ENCODE measurements at regions not wholly inside any gene's neighbourhood (a gene's known extent, or its start where the extent isn't known, plus 50 kb on each side); places are given as distances from the start of the nearest gene placed in this dataset.

DNA sequence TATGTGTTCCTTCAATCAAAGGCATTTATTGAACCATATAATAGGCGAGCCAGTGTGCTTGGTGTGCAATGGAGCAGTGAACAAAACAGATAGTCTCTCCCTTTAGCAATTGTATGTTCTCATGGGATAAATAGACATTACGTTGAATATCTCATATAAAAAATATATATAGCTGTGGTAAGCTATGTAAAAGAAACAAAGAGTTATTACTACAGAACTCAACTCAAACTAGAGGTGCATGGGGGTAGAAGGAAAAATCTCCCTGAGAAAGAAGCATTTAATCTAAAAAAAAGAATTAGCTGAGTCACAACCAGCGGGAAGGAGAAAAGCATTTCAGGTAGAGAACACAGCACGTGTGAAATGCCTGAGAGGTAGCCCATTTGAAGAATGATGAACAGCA, 919.3 kb downstream of the CDH11 start:
- 80% methylated on average over 4 of the region's 4 CpGs for WGBS (ENCODE audit: low lambda C conversion rate, missing lambda C conversion rate)
- no peaks in the 10 kb centered on the region for H3K79me2 ChIP-seq
- TF ChIP-seq EZH2phosphoT487 (IDR thresholded peaks at IDR 0.05; ENCODE audit: low read depth, severe bottlenecking, unreplicated experiment) (no peak), EZH2 (IDR thresholded peaks at IDR 0.05; ENCODE audit: borderline replicate concordance) (no peak)
- TF ChIP-seq, protein P1, sequence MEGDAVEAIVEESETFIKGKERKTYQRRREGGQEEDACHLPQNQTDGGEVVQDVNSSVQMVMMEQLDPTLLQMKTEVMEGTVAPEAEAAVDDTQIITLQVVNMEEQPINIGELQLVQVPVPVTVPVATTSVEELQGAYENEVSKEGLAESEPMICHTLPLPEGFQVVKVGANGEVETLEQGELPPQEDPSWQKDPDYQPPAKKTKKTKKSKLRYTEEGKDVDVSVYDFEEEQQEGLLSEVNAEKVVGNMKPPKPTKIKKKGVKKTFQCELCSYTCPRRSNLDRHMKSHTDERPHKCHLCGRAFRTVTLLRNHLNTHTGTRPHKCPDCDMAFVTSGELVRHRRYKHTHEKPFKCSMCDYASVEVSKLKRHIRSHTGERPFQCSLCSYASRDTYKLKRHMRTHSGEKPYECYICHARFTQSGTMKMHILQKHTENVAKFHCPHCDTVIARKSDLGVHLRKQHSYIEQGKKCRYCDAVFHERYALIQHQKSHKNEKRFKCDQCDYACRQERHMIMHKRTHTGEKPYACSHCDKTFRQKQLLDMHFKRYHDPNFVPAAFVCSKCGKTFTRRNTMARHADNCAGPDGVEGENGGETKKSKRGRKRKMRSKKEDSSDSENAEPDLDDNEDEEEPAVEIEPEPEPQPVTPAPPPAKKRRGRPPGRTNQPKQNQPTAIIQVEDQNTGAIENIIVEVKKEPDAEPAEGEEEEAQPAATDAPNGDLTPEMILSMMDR (IDR thresholded peaks at IDR 0.05; ENCODE audit: poor library complexity) = no peak

DNA sequence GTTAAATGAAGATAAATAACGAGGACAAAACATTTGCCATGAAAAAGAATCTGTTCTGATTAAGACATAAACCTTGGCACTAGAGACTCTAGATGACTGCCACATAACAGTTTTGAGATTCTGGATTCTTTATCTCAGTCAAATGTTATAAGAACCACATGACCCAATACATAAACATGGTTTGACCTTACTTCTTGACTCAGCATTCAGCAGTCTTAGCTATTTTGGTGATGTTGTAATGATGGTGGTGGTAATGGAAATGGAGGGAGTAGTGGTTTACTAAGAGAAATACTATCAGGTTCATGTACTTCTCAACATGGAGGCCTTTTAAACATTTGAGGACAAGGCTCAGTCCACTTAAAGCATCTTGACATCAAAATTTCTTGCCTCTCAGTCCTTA, 925.4 kb downstream of the CDH11 start:
- DNase-seq (ENCODE audit: low spot score) = no peak
- Histone ChIP-seq H3K27ac (no peak overlapping the region), H3K36me3 (replicated peaks; ENCODE audit: insufficient read depth, low read depth) (no peaks in the 10 kb centered on the region), H3K9me3 (ENCODE audit: low read depth) (no peaks in the 10 kb centered on the region), H3K4me2 (no peak overlapping the region), H4K20me1 (ENCODE audit: insufficient read depth, poor library complexity, severe bottlenecking) (no peaks in the 10 kb centered on the region), H3K27me3 (no peaks in the 10 kb centered on the region), H3K4me1 (ENCODE audit: insufficient read depth) (no peaks in the 10 kb centered on the region), H3K79me2 (no peaks in the 10 kb centered on the region), H2AFZ (no peak overlapping the region), H3K9me2 (replicated peaks; ENCODE audit: insufficient read depth) (no peaks in the 10 kb centered on the region), H3K4me3 (no peak overlapping the region)
- TF ChIP-seq EZH2phosphoT487 (IDR thresholded peaks at IDR 0.05; ENCODE audit: low read depth, severe bottlenecking, unreplicated experiment) (no peak), EZH2 (IDR thresholded peaks at IDR 0.05; ENCODE audit: borderline replicate concordance) (no peak)
- TF ChIP-seq, protein P1 (IDR thresholded peaks at IDR 0.05; ENCODE audit: poor library complexity) = no peak
- 76% methylated on average over 1 of the region's 1 CpG for WGBS (ENCODE audit: low lambda C conversion rate, missing lambda C conversion rate)

More for the DNA sequence above, 919.3 kb downstream of the CDH11 start:
- Histone ChIP-seq H3K27me3 (no peaks in the 10 kb centered on the region), H3K9me3 (ENCODE audit: low read depth) (no peaks in the 10 kb centered on the region), H3K9me2 (replicated peaks; ENCODE audit: insufficient read depth) (no peaks in the 10 kb centered on the region), H3K4me1 (ENCODE audit: insufficient read depth) (no peaks in the 10 kb centered on the region), H3K4me3 (no peak overlapping the region), H3K4me2 (no peak overlapping the region), H3K36me3 (replicated peaks; ENCODE audit: insufficient read depth, low read depth) (no peaks in the 10 kb centered on the region), H3K27ac (no peak overlapping the region), H4K20me1 (ENCODE audit: insufficient read depth, poor library complexity, severe bottlenecking) (no peaks in the 10 kb centered on the region), H2AFZ (no peak overlapping the region)
- no peak for DNase-seq (ENCODE audit: low spot score)

DNA sequence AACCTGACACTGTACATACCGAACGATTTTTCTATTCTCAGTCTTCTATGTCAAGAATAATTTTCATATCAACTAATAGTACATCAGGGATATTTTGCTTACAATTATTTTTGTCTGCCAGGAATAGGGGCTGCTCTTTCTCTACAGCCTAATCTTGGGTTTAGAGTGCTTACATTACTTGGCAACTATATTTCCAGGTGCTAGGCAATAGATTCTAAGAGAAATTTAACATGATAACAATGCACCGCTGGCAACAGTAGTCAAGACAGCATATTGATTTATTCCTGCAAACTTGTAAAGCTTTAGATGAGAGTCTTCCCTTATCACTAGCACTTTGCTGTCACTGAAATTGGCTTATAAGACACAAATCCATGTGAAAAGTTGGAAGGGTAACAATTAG, 935.9 kb downstream of the CDH11 start:
- no peak for DNase-seq (ENCODE audit: low spot score)
- no peaks in the 10 kb centered on the region for H3K27me3 ChIP-seq
- peaks cover 3% of the 10 kb centered on the region for H3K4me1 ChIP-seq (ENCODE audit: insufficient read depth)
- H3K4me3 ChIP-seq = no peak overlapping the region
- no peaks in the 10 kb centered on the region for H4K20me1 ChIP-seq (ENCODE audit: insufficient read depth, poor library complexity, severe bottlenecking)
- H3K9me3 ChIP-seq (ENCODE audit: low read depth) = no peaks in the 10 kb centered on the region
- no peaks in the 10 kb centered on the region for H3K9me2 ChIP-seq (replicated peaks; ENCODE audit: insufficient read depth)
- H3K27ac ChIP-seq = no peak overlapping the region
- 85% methylated on average over 3 of the region's 3 CpGs for WGBS (ENCODE audit: low lambda C conversion rate, missing lambda C conversion rate)
- no peak overlapping the region for H3K4me2 ChIP-seq
- H3K79me2 ChIP-seq = no peaks in the 10 kb centered on the region
- TF ChIP-seq EZH2 (IDR thresholded peaks at IDR 0.05; ENCODE audit: borderline replicate concordance) (no peak), EZH2phosphoT487 (IDR thresholded peaks at IDR 0.05; ENCODE audit: low read depth, severe bottlenecking, unreplicated experiment) (no peak)
- TF ChIP-seq, protein P1 (IDR thresholded peaks at IDR 0.05; ENCODE audit: poor library complexity) = no peak
- no peaks in the 10 kb centered on the region for H3K36me3 ChIP-seq (replicated peaks; ENCODE audit: insufficient read depth, low read depth)
- H2AFZ ChIP-seq = no peak overlapping the region

DNA sequence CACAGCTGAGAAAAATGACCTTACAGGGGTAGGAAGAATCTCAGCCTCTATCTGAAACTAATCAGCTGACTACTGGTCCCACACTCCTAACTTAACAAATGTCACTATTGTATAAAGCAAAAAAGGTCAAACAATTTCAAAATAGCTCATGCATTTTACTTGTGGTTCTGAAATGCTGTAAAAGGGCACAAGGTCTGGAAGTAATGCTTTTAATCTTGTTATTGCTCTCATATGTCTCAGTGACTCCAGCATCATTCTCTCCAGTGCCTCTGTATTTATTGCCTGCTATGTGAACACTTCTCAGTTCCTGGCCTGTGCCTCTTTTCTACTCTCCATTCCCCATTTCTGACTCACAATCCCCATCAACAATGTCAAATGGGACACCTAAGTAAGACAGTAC, 937.7 kb downstream of the CDH11 start:
- Histone ChIP-seq H3K9me2 (replicated peaks; ENCODE audit: insufficient read depth) (no peaks in the 10 kb centered on the region), H3K9me3 (ENCODE audit: low read depth) (no peaks in the 10 kb centered on the region), H3K36me3 (replicated peaks; ENCODE audit: insufficient read depth, low read depth) (no peaks in the 10 kb centered on the region), H2AFZ (no peak overlapping the region), H3K79me2 (no peaks in the 10 kb centered on the region), H3K4me2 (no peak overlapping the region), H3K27ac (no peak overlapping the region), H4K20me1 (ENCODE audit: insufficient read depth, poor library complexity, severe bottlenecking) (no peaks in the 10 kb centered on the region), H3K4me3 (no peak overlapping the region), H3K4me1 (ENCODE audit: insufficient read depth) (peaks cover 3% of the 10 kb centered on the region), H3K27me3 (no peaks in the 10 kb centered on the region)
- TF ChIP-seq EZH2phosphoT487 (IDR thresholded peaks at IDR 0.05; ENCODE audit: low read depth, severe bottlenecking, unreplicated experiment) (no peak), EZH2 (IDR thresholded peaks at IDR 0.05; ENCODE audit: borderline replicate concordance) (no peak)
- TF ChIP-seq, protein P1 (IDR thresholded peaks at IDR 0.05; ENCODE audit: poor library complexity) = no peak
- no peak for DNase-seq (ENCODE audit: low spot score)
